HCT116 (cell line): ENCODE measurements at regions not wholly inside any gene's neighbourhood (a gene's known extent, or its start where the extent isn't known, plus 50 kb on each side); places are given as distances from the start of the nearest gene placed in this dataset.
"Not testable (repeated sequence)": the region's sequence is repeated elsewhere in the genome, so short reads cannot be mapped to it uniquely, and the experiment has no call there.

ENCODE experiments used
- ATAC-seq: fragments of 200-7000 bp; cut with Tn5 transposase; 2 replicates; pipeline ENCODE4 v1.9.1; 2020; ENCODE audit warnings: mild to moderate bottlenecking, moderate library complexity
- BruUV-seq: library from RNA; stranded (reverse); fragments of 400-500 nt; replicated peaks from 2 replicates; lab custom pipeline; 2021; lab: Mats Ljungman, UMichigan
- CTCF ChIA-PET: fragments of 300-600 bp; sonication (Branson Sonifier 250); formaldehyde crosslinking; loops from one replicate; lab custom pipeline; 2021; ENCODE audit warnings: antibody characterized with exemption; lab: Charles Lee
- POLR2A ChIA-PET: fragments of 300-600, 350-600 bp; sonication (Branson Sonifier 250); formaldehyde crosslinking; loops from one replicate; lab custom pipeline; 2021; ENCODE audit warnings: antibody characterized with exemption; lab: Charles Lee
- RAD21 ChIA-PET, 2 experiments: fragments of 300-600 bp; sonication (Branson Sonifier 250); formaldehyde crosslinking; loops; one replicate each; lab custom pipeline; 2023; ENCODE audit warnings: low total read pairs in 2 of 2; ENCODE audit not compliant: uncharacterized antibody in 2 of 2, unreplicated experiment in 2 of 2, low non-redundant PET in 1 of 2; lab: Charles Lee
- DNase-seq: peaks from one replicate; pipeline ENCODE4 v3.0.0-alpha.2; 2010; ENCODE audit warnings: low read depth, low spot score
- H2AFZ ChIP-seq: fragments of 200-600 bp; shearing (Covaris generic), sonication (generic); 2 replicates; pipeline ENCODE4 v1.6.1; 2017; ENCODE audit warnings: low read depth, mixed run types, mixed read lengths, antibody characterized with exemption, low read length; ENCODE audit not compliant: poor library complexity, severe bottlenecking
- H3K27ac ChIP-seq: 2 replicates; pipeline ENCODE4 v1.5.1; 2012; ENCODE audit warnings: low read depth, low read length
- H3K27me3 ChIP-seq: fragments of 200-600 bp; sonication (generic); 2 replicates; pipeline ENCODE4 v1.6.1; 2016; ENCODE audit warnings: mixed run types, low read length, mixed read lengths; ENCODE audit not compliant: insufficient read depth
- H3K36me3 ChIP-seq, 2 experiments: fragments of 200-500 bp in 1 of 2; fragments of 200-600 bp in 1 of 2; sonication (Bioruptor generic) in 1 of 2; sonication (generic) in 1 of 2; 2 replicates each; pipeline versions ENCODE4 v1.5.1 to v1.6.1; 2014 to 2016; ENCODE audit warnings: low read length in 2 of 2, inconsistent platforms in 1 of 2, mixed read lengths in 1 of 2, mixed run types in 1 of 2; ENCODE audit not compliant: insufficient read depth in 2 of 2, control insufficient read depth in 1 of 2
- H3K4me1 ChIP-seq, 2 experiments: fragments of 200-600 bp in 1 of 2; sonication (generic) in 1 of 2; 2 replicates each; pipeline versions ENCODE4 v1.5.1 to v1.6.1; 2012 to 2017; ENCODE audit warnings: low read length in 2 of 2, inconsistent platforms in 1 of 2, mild to moderate bottlenecking in 1 of 2, mixed read lengths in 1 of 2, mixed run types in 1 of 2, moderate library complexity in 1 of 2; ENCODE audit not compliant: insufficient read depth in 2 of 2, control insufficient read depth in 1 of 2
- H3K4me2 ChIP-seq: fragments of 200-600 bp; sonication (generic); 2 replicates; pipeline ENCODE4 v1.6.1; 2017; ENCODE audit warnings: mixed run types, low read length, mixed read lengths
- H3K4me3 ChIP-seq, 2 experiments: fragments of 200-600 bp in 1 of 2; sonication (generic) in 1 of 2; replicated peaks in 1 of 2; 2 replicates each; pipeline ENCODE4 v1.5.1; 2011 to 2016; ENCODE audit warnings: low read length in 2 of 2, control low read depth in 1 of 2, low read depth in 1 of 2, mild to moderate bottlenecking in 1 of 2, mixed read lengths in 1 of 2, mixed run types in 1 of 2
- H3K79me2 ChIP-seq: fragments of 200-600 bp; sonication (generic); 2 replicates; pipeline ENCODE4 v1.6.1; 2017; ENCODE audit warnings: mild to moderate bottlenecking, mixed run types, low read length, moderate library complexity, mixed read lengths; ENCODE audit not compliant: insufficient read depth
- H3K9ac ChIP-seq: fragments of 200-600 bp; sonication (generic); 2 replicates; pipeline ENCODE4 v1.6.1; 2016; ENCODE audit warnings: low read length, mixed read lengths
- H3K9me2 ChIP-seq: fragments of 200-600 bp; sonication (generic), shearing (Covaris generic); 2 replicates; pipeline ENCODE4 v1.6.1; 2017; ENCODE audit warnings: mixed run types, mild to moderate bottlenecking, moderate library complexity; ENCODE audit not compliant: insufficient read depth
- H3K9me3 ChIP-seq, 2 experiments: fragments of 200-500 bp in 1 of 2; fragments of 200-600 bp in 1 of 2; sonication (Bioruptor generic) in 1 of 2; sonication (generic) in 1 of 2; 2 replicates each; pipeline ENCODE4 v1.6.1; 2014 to 2017; ENCODE audit warnings: low read length in 2 of 2, mixed read lengths in 2 of 2, inconsistent platforms in 1 of 2, low read depth in 1 of 2, mild to moderate bottlenecking in 1 of 2, mixed run types in 1 of 2, moderate library complexity in 1 of 2; ENCODE audit not compliant: control insufficient read depth in 1 of 2, insufficient read depth in 1 of 2
- H4K20me1 ChIP-seq: fragments of 200-600 bp; sonication (generic), shearing (Covaris generic); 2 replicates; pipeline ENCODE4 v1.6.1; 2017; ENCODE audit warnings: mixed run types, mild to moderate bottlenecking, moderate library complexity; ENCODE audit not compliant: insufficient read depth
- CBX3 ChIP-seq: IDR thresholded peaks from 2 replicates; pipeline ENCODE4 v1.6.1; 2012; ENCODE audit warnings: low read depth
- CTCF ChIP-seq, 3 experiments: fragments of 200-600 bp in 1 of 3; sonication (generic) in 1 of 3; IDR thresholded peaks in 2 of 3; conservative IDR thresholded peaks in 1 of 3; 2 replicates each; pipeline ENCODE4 v1.5.1; 2012 to 2017; ENCODE audit warnings: low read depth in 2 of 3, low read length in 2 of 3, antibody characterized with exemption in 1 of 3, borderline replicate concordance in 1 of 3, control low read depth in 1 of 3, mild to moderate bottlenecking in 1 of 3, mixed read lengths in 1 of 3, mixed run types in 1 of 3, moderate library complexity in 1 of 3; ENCODE audit not compliant: insufficient read depth in 1 of 3
- SRF ChIP-seq: IDR thresholded peaks from 2 replicates; pipeline ENCODE4 v1.6.1; 2012; ENCODE audit warnings: low read depth
- intact Hi-C: fragments of 100-400 bp; cut with micrococcal nuclease; formaldehyde crosslinking; loops from 2 replicates; pipeline ENCODE4 v1.10.0; 2022

GRCh38 chr10:22774102-22774501, 59.7 kb upstream of the PIP4K2A start:
- Histone ChIP-seq H3K4me1 (no peaks in the 10 kb centered on the region), H3K27ac (no peak overlapping the region), H3K79me2 (no peaks in the 10 kb centered on the region), H3K9me3 (no peaks in the 10 kb centered on the region), H3K27me3 (no peaks in the 10 kb centered on the region), H3K36me3 (no peaks in the 10 kb centered on the region), H3K4me3 (no peak overlapping the region), H4K20me1 (no peaks in the 10 kb centered on the region), H3K4me2 (no peak overlapping the region), H3K9ac (no peak overlapping the region), H2AFZ (peak overlapping the region; percentile 84), H3K9me2 (no peaks in the 10 kb centered on the region)
- POLR2A ChIA-PET = no interaction called here
- intact Hi-C loops = no loop called here
- BruUV-seq = no TSS peak
- DNase-seq (no peak), ATAC-seq (no peak)
- TF ChIP-seq CTCF (IDR thresholded peaks at IDR 0.05 in 2 of 3, conservative IDR thresholded peaks at IDR 0.05 in 1 of 3; ENCODE audit: borderline replicate concordance in 1 of 3, insufficient read depth in 1 of 3, low read depth in 2 of 3, low read length in 2 of 3) = no peak
- no peak for TF ChIP-seq SRF
- no peak for TF ChIP-seq CBX3
- RAD21 ChIA-PET = no interaction called here
- CTCF ChIA-PET = no interaction called here

- H3K79me2 ChIP-seq, DNase-seq, H3K4me2 ChIP-seq, H3K9me3 ChIP-seq, RAD21 ChIA-PET, H3K27me3 ChIP-seq, H3K4me1 ChIP-seq, intact Hi-C loops, H2AFZ ChIP-seq, H3K9me2 ChIP-seq, BruUV-seq, H3K27ac ChIP-seq, H3K4me3 ChIP-seq, H3K9ac ChIP-seq, ATAC-seq, H4K20me1 ChIP-seq, H3K36me3 ChIP-seq, CTCF ChIA-PET: not testable (repeated sequence)
- POLR2A ChIA-PET = interaction anchor here (1.3 kb wide), 1 partner anchor 21 kb away, joined by 4 read pairs; no protein-coding TSS in a partner anchor
These were observed 57.3 kb upstream of the PIP4K2A start for GRCh38 chr10:22771631-22772030.
